HL-60 (cell line): ENCODE measurements at regions not wholly inside any gene's neighbourhood (a gene's known extent, or its start where the extent isn't known, plus 50 kb on each side); places are given as distances from the start of the nearest gene placed in this dataset.
"Not testable (repeated sequence)": the region's sequence is repeated elsewhere in the genome, so short reads cannot be mapped to it uniquely, and the experiment has no call there.

Experiments used
- DNase-seq, 2 experiments: peaks; one replicate each; pipeline ENCODE4 v3.0.0-alpha.2; 2010 to 2020; ENCODE audit warnings: low read depth in 1 of 2, low spot score in 1 of 2
- H3K27ac ChIP-seq: fragments of 250-450 bp; sonication (Bioruptor Pico); replicated peaks from 2 replicates; pipeline ENCODE4 v1.5.1; 2020; ENCODE audit warnings: mild to moderate bottlenecking, moderate library complexity
- H3K27me3 ChIP-seq: fragments of 250-450 bp; sonication (Bioruptor Pico); 2 replicates; pipeline ENCODE4 v1.5.1; 2021; ENCODE audit warnings: mild to moderate bottlenecking, moderate library complexity; ENCODE audit not compliant: insufficient read depth, poor library complexity, severe bottlenecking
- H3K4me3 ChIP-seq: replicated peaks from 2 replicates; pipeline ENCODE4 v1.5.1; 2011; ENCODE audit warnings: mild to moderate bottlenecking, control low read depth, low read length; ENCODE audit not compliant: insufficient read depth
- CTCF ChIP-seq: IDR thresholded peaks from one replicate; pipeline ENCODE4 v1.5.1; 2011; ENCODE audit warnings: low read length, control low read depth, inconsistent platforms; ENCODE audit not compliant: insufficient read depth
- GABPA ChIP-seq: IDR thresholded peaks from 2 replicates; pipeline ENCODE4 v1.6.1; 2012; ENCODE audit warnings: low read depth
- POLR2AphosphoS5 ChIP-seq: IDR thresholded peaks from 2 replicates; pipeline ENCODE4 v1.6.1; 2012; ENCODE audit warnings: low read depth
- REST ChIP-seq: IDR thresholded peaks from 2 replicates; pipeline ENCODE4 v1.6.1; 2012; ENCODE audit warnings: low read depth; ENCODE audit not compliant: insufficient replicate concordance
- SPI1 ChIP-seq: IDR thresholded peaks from 2 replicates; pipeline ENCODE4 v1.6.1; 2012; ENCODE audit warnings: low read depth, mild to moderate bottlenecking, borderline replicate concordance

DNA sequence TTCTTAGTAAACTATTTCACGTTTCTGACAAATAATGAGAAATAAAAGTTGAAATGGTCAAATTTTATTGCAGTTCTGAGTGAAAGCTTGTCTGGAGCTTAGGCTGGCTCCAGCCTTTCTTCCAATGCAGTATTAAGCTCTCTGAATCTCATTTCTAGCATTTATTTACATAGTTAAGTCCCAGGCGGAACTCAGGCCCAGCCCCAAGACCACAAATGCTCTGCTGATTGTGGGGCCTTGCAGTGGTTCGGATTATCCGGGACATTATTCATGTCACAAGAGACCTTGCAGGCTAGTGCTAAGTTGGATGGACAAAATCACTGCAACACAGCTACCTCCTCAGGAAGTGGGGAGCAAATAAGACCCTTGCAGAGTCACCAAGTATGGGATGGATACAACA is 2009.3 kb upstream of the CELF4 start:
- H3K27me3 ChIP-seq = no peaks in the 10 kb centered on the region
- no peak for DNase-seq
- H3K4me3 ChIP-seq = no peak overlapping the region
- no peak for TF ChIP-seq CTCF
- no peak for TF ChIP-seq SPI1
- no peak for TF ChIP-seq POLR2AphosphoS5
- TF ChIP-seq REST = no peak
- H3K27ac ChIP-seq = no peak overlapping the region

GRCh38 chr18:39571511-39571910 is 2005.9 kb upstream of the CELF4 start:
- no peak overlapping the region for H3K27ac ChIP-seq
- no peaks in the 10 kb centered on the region for H3K27me3 ChIP-seq
- H3K4me3 ChIP-seq = no peak overlapping the region
- TF ChIP-seq REST = no peak
- TF ChIP-seq POLR2AphosphoS5 = no peak
- no peak for TF ChIP-seq SPI1
- peak; percentile 2 for TF ChIP-seq CTCF
- TF ChIP-seq GABPA = no peak
- no peak for DNase-seq

- DNase-seq, H3K27me3 ChIP-seq, H3K4me3 ChIP-seq, H3K27ac ChIP-seq: not testable (repeated sequence)
These were observed 2000.1 kb upstream of the CELF4 start for GRCh38 chr18:39565551-39566230.

- H3K27ac ChIP-seq = no peak overlapping the region
- H3K4me3 ChIP-seq = no peak overlapping the region
- TF ChIP-seq SPI1 (no peak), REST (no peak), POLR2AphosphoS5 (no peak), CTCF (no peak), GABPA (no peak)
- no peak for DNase-seq
- no peaks in the 10 kb centered on the region for H3K27me3 ChIP-seq
These were observed 1999.1 kb upstream of the CELF4 start for GRCh38 chr18:39564716-39565115.
